DOHH2 (cell line): ENCODE measurements at regions not wholly inside any gene's neighbourhood (a gene's known extent, or its start where the extent isn't known, plus 50 kb on each side); places are given as distances from the start of the nearest gene placed in this dataset.

ENCODE experiments used
- CTCF ChIP-seq: fragments of 200-600 bp; sonication (generic); IDR thresholded peaks from one replicate; pipeline ENCODE4 v1.5.1; 2014; ENCODE audit warnings: antibody characterized with exemption, mild to moderate bottlenecking, low read depth, low read length; ENCODE audit not compliant: poor library complexity, severe bottlenecking
- EZH2phosphoT487 ChIP-seq: fragments of 200-600 bp; sonication (generic); IDR thresholded peaks from 2 replicates; pipeline ENCODE4 v1.6.1; 2017; ENCODE audit warnings: borderline replicate concordance, mild to moderate bottlenecking, antibody characterized with exemption, low read length, moderate library complexity, mixed read lengths

- TF ChIP-seq CTCF (no peak), EZH2phosphoT487 (no peak)
These were observed 122.8 kb upstream of the RMDN2 start for GRCh38 chr2:37802211-37802752.
